Mammary epithelial cell (primary cell): ENCODE measurements at regions not wholly inside any gene's neighbourhood (a gene's known extent, or its start where the extent isn't known, plus 50 kb on each side); places are given as distances from the start of the nearest gene placed in this dataset.

Experiments
- CTCF ChIP-seq, 2 donors: IDR thresholded peaks in 1 of 2; conservative IDR thresholded peaks in 1 of 2; 2 replicates each; pipeline ENCODE4 v1.5.1; 2011 to 2012; ENCODE audit warnings: inconsistent platforms in 2 of 2, low read length in 2 of 2, mild to moderate bottlenecking in 2 of 2, control low read depth in 1 of 2, low read depth in 1 of 2; ENCODE audit not compliant: insufficient read depth in 1 of 2; ENCODE audit errors: extremely low read depth in 1 of 2
- EZH2 ChIP-seq: IDR thresholded peaks from 2 replicates; pipeline ENCODE4 v1.6.1; 2012; ENCODE audit warnings: low read length, inconsistent platforms, borderline replicate concordance

GRCh38 chr13:112242777-112243176 is 133.4 kb upstream of the SPACA7 start:
- no peak for TF ChIP-seq CTCF (conservative IDR thresholded peaks at IDR 0.05 in 1 of 2, IDR thresholded peaks at IDR 0.05 in 1 of 2; ENCODE audit: extremely low read depth in 1 of 2, insufficient read depth in 1 of 2, low read depth in 1 of 2, low read length in 2 of 2)
- TF ChIP-seq EZH2 = no peak
